ENCODE measurements at regions not wholly inside any gene's neighbourhood (a gene's known extent, or its start where the extent isn't known, plus 50 kb on each side); places are given as distances from the start of the nearest gene placed in this dataset.

GRCh38 chr4:138857416-138857815 is 158.2 kb upstream of the NOCT start:
- TF ChIP-seq CTCF (IDR thresholded peaks at IDR 0.05) (no peak), POLR2A (IDR thresholded peaks at IDR 0.05) (no peak)

All from lower leg skin (tissue), 3 donors.